Kidney (tissue), 13 donors: ENCODE measurements at regions not wholly inside any gene's neighbourhood (a gene's known extent, or its start where the extent isn't known, plus 50 kb on each side); places are given as distances from the start of the nearest gene placed in this dataset.
"Not testable (repeated sequence)": the region's sequence is repeated elsewhere in the genome, so short reads cannot be mapped to it uniquely, and the experiment has no call there.

Experiments used
- DNase-seq, 5 donors: peaks; one replicate each; pipeline ENCODE4 v3.0.0-alpha.2; 2013 to 2020
- FAIRE-seq: peaks from 2 replicates; lab custom pipeline; 2012; peaks lifted over from hg19 to GRCh38; lab: Jason Lieb, UNC
- H3K27ac ChIP-seq, 2 donors: one replicate each; pipeline ENCODE4 v1.7.0; 2013; ENCODE audit warnings: low read depth in 2 of 2, low read length in 2 of 2, inconsistent platforms in 1 of 2
- H3K27me3 ChIP-seq: one replicate; pipeline ENCODE4 v1.7.1; 2013; ENCODE audit warnings: low read length, inconsistent platforms; ENCODE audit not compliant: control insufficient read depth, insufficient read depth
- H3K36me3 ChIP-seq, 3 donors: one replicate each; pipeline versions ENCODE4 v1.7.0 to v1.7.1; 2013; ENCODE audit warnings: low read length in 3 of 3, control low read depth in 1 of 3, inconsistent platforms in 1 of 3; ENCODE audit not compliant: insufficient read depth in 3 of 3, control insufficient read depth in 2 of 3
- H3K4me1 ChIP-seq, 3 donors: one replicate each; pipeline versions ENCODE4 v1.7.0 to v1.7.1; 2013; ENCODE audit warnings: low read length in 3 of 3, inconsistent platforms in 1 of 3, low read depth in 1 of 3; ENCODE audit not compliant: control insufficient read depth in 2 of 3, insufficient read depth in 2 of 3
- H3K4me3 ChIP-seq, 3 donors: one replicate each; pipeline versions ENCODE4 v1.7.0 to v1.8.1; 2013; ENCODE audit warnings: low read length in 3 of 3, control low read depth in 1 of 3, inconsistent platforms in 1 of 3
- H3K9ac ChIP-seq, 3 donors: one replicate each; pipeline versions ENCODE4 v1.7.0 to v1.7.1; 2013; ENCODE audit warnings: low read length in 3 of 3, control low read depth in 1 of 3, inconsistent platforms in 1 of 3
- H3K9me3 ChIP-seq, 3 donors: one replicate each; pipeline versions ENCODE4 v1.7.0 to v1.7.1; 2013; ENCODE audit warnings: low read length in 3 of 3, control low read depth in 1 of 3, inconsistent platforms in 1 of 3; ENCODE audit not compliant: control insufficient read depth in 2 of 3, insufficient read depth in 1 of 3
- CTCF ChIP-seq: IDR thresholded peaks from 3 replicates; pipeline ENCODE4 v1.5.1; 2012; ENCODE audit warnings: mild to moderate bottlenecking, moderate library complexity, borderline replicate concordance; ENCODE audit not compliant: insufficient read depth; ENCODE audit errors: extremely low read depth
- intact Hi-C: fragments of 100-400 bp; cut with DNase I; formaldehyde crosslinking; loops from one replicate; pipeline ENCODE4 v1.11.1; 2022
- donor health status: control.
- donor health status: control.
- donor health status: control.
- donor health status: control.
- donor health status: control.
- donor health status: DM: yes; HTN: yes; CAD: no.
- donor health status: Normal renal cell carcinoma (clear cell type).

DNA sequence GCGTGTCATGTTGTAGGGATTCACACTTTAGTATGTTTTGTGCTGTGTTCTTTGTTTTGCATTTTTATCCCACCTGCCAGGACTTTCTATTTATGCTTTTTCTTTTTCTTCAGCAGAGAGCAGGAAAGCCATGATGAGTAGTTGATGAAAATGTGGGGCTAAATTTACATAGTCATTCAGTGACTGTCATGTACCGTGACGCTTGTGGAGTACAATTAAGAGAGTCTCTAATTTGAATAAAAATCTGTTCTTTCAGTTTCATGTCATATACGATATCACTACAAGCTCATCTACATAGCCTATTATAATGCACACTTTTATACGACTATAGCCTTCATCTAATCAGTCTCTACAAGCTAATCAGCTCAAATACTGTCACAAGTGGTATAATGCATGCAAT lies 112.7 kb upstream of the SPATS2L start:
- no peaks in the 10 kb centered on the region for H3K9me3 ChIP-seq
- intact Hi-C loops = no loop called here
- no peak for DNase-seq
- no peak overlapping the region for H3K4me3 ChIP-seq
- no peak for TF ChIP-seq CTCF
- H3K4me1 ChIP-seq = no peaks in the 10 kb centered on the region
- no peaks in the 10 kb centered on the region for H3K27me3 ChIP-seq
- FAIRE-seq = no peak
- no peaks in the 10 kb centered on the region for H3K36me3 ChIP-seq
- no peak overlapping the region for H3K9ac ChIP-seq
- H3K27ac ChIP-seq = no peak overlapping the region

DNA sequence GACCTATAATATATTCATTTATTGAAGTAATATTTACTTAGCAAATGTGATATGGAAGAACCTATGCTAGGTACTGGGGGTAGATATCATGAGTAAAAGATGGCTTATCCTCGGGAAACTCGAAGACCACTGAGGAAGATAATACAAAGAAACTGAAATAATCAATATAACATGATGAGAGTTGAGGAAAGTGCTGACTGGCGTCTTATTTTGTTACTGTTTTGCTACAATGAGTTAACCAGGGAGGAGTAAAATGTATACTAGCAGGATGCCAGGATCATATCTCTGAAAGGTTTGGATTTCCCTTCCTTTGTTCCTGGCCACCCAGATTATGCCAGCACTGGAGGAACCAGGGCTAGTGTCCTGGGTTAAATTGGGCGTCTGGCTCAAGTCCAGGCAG lies 111.7 kb upstream of the SPATS2L start:
- H3K4me3 ChIP-seq = no peak overlapping the region
- DNase-seq (no peak), FAIRE-seq (no peak)

GRCh38 chr2:200199005-200199404 lies 107.5 kb upstream of the SPATS2L start:
- no peaks in the 10 kb centered on the region for H3K36me3 ChIP-seq
- no peaks in the 10 kb centered on the region for H3K9me3 ChIP-seq
- intact Hi-C loops = no loop called here
- no peaks in the 10 kb centered on the region for H3K4me1 ChIP-seq
- H3K27ac ChIP-seq = no peak overlapping the region
- FAIRE-seq (no peak), DNase-seq (no peak)
- no peak overlapping the region for H3K9ac ChIP-seq
- no peak for TF ChIP-seq CTCF
- no peak overlapping the region for H3K4me3 ChIP-seq
- H3K27me3 ChIP-seq = no peaks in the 10 kb centered on the region

More for the DNA sequence above, 111.7 kb upstream of the SPATS2L start:
- no peak overlapping the region for H3K9ac ChIP-seq
- H3K27ac ChIP-seq = no peak overlapping the region
- no peaks in the 10 kb centered on the region for H3K9me3 ChIP-seq
- H3K36me3 ChIP-seq = no peaks in the 10 kb centered on the region
- no peaks in the 10 kb centered on the region for H3K27me3 ChIP-seq
- intact Hi-C loops = no loop called here
- TF ChIP-seq CTCF = no peak
- no peaks in the 10 kb centered on the region for H3K4me1 ChIP-seq

DNA sequence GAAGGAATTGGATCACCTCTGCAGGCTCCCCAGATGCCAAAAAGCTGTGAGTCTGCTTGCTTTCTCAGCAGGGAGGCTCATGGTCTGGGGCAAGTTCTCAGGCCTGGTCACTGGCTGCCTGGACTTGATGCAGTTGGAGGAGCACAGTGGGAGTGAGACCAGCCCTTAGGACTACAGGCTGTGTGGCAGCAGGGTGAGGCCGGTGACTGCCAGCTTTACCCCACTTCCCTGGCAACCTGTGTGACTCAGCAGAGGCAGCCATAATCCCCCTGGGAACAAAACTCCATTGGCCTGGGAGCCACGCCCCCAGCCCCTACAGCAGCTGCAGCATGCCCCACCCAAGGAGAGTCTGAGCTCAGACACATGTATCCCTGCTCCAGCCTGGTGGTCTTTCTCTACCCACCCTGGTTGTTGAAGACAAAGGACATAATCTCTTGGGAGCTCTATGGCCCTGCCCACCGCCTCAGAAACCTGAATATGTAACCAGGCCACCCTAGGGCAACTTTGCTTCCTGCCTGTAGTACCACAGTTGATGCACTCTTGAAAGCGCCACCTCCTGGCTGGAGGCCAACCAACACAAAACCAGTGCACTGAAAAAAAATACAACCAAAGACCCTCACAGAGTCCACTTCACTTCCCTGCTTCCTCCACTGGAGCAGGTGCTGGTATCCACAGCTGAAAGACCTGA lies 106.8 kb upstream of the SPATS2L start:
- FAIRE-seq = no peak
- no peak overlapping the region for H3K27ac ChIP-seq
- H3K4me3 ChIP-seq = no peak overlapping the region
- H3K4me1 ChIP-seq = no peaks in the 10 kb centered on the region
- no peaks in the 10 kb centered on the region for H3K27me3 ChIP-seq
- no peak for TF ChIP-seq CTCF
- DNase-seq = no peak
- H3K9ac ChIP-seq = no peak overlapping the region
- no peaks in the 10 kb centered on the region for H3K36me3 ChIP-seq
- intact Hi-C loops = no loop called here
- H3K9me3 ChIP-seq = no peaks in the 10 kb centered on the region

GRCh38 chr2:200201839-200202238 lies 104.7 kb upstream of the SPATS2L start:
- H3K36me3 ChIP-seq, FAIRE-seq, H3K27me3 ChIP-seq, H3K27ac ChIP-seq, H3K4me1 ChIP-seq, H3K9me3 ChIP-seq, DNase-seq, H3K9ac ChIP-seq, H3K4me3 ChIP-seq, intact Hi-C loops: not testable (repeated sequence)
